Activated T-cell treated with anti-CD3 and anti-CD28 coated beads for 24 hours (primary cell): ENCODE measurements at regions not wholly inside any gene's neighbourhood (a gene's known extent, or its start where the extent isn't known, plus 50 kb on each side); places are given as distances from the start of the nearest gene placed in this dataset.
"Not testable (repeated sequence)": the region's sequence is repeated elsewhere in the genome, so short reads cannot be mapped to it uniquely, and the experiment has no call there.

ENCODE experiments used
- DNase-seq: peaks from one replicate; pipeline ENCODE4 v3.0.0-alpha.2; 2020; ENCODE audit warnings: low read depth

GRCh38 chr6:105522626-105523322 is 119.9 kb upstream of the PREP start:
- no peak for DNase-seq

DNA sequence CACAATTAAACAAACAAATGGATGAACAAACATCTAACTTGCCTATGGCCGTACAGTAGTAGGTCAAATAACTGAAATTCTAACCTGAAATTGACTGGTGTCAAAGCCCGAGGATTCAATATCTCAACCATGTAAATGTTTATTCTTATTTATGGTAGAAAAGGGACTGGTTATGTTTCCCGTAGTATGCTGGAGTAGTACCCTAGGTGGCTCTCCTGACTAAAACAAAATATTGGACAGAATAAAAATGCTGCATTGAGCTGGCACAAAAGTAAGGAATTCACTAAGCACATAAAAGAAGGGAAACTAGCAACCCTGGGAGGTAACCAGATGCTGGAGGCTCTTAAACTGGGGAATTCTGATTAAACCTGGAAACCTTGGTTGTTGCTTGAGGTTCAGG is 117.1 kb upstream of the PREP start:
- no peak for DNase-seq

GRCh38 chr6:105518993-105519392 is 116.1 kb upstream of the PREP start:
- DNase-seq = not testable (repeated sequence)

GRCh38 chr6:105515054-105515453 is 112.2 kb upstream of the PREP start:
- no peak for DNase-seq

DNA sequence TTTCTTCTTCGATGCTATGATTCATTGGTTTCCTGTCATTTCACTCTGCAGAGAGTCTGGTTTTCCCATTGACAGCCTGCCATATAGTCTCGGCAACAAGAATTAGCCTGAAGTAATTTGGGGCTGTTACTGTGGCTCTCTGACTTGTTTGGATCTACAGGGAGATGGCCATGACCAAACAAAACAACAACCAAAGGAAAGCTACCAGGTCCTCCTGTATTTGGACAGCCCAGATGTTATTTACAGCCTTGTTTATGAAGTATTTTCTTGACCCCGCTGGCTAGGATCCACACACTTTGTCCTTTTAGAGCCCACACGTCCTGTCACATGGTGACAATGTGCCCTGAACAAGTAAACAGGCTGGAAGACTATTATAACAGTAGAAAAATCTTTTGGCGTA is 111.4 kb upstream of the PREP start:
- no peak for DNase-seq

GRCh38 chr6:105511639-105512038 is 108.8 kb upstream of the PREP start:
- no peak for DNase-seq

- DNase-seq = no peak
These were observed 107.9 kb upstream of the PREP start for GRCh38 chr6:105510746-105511145.

- no peak for DNase-seq
These were observed 106.8 kb upstream of the PREP start for GRCh38 chr6:105509506-105510331.

DNA sequence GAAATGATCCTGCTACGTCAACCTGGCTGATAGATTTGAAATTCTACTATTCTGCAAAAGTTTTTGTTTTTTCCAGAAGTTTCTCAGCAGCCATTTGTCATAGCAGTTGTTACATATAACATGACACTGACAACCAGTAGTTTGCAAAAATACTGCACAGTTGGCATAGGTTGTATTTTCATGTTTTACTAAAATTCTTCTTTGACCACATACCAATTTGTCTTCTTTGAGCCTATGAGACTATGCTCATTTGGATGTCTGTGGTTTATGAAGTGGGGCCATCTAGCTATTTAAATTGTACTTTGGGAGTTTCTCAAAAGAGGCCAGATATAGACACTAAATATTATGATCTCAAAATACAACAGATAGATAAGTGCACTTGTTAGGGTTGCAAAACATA is 104.9 kb upstream of the PREP start:
- no peak for DNase-seq

- no peak for DNase-seq
These were observed 101.8 kb upstream of the PREP start for GRCh38 chr6:105504706-105505105.

- no peak for DNase-seq
These were observed 100.8 kb upstream of the PREP start for GRCh38 chr6:105503641-105504040.

- DNase-seq = no peak
These were observed 99.0 kb upstream of the PREP start for GRCh38 chr6:105501826-105502344.

GRCh38 chr6:105501246-105501645 is 98.4 kb upstream of the PREP start:
- DNase-seq = no peak

DNA sequence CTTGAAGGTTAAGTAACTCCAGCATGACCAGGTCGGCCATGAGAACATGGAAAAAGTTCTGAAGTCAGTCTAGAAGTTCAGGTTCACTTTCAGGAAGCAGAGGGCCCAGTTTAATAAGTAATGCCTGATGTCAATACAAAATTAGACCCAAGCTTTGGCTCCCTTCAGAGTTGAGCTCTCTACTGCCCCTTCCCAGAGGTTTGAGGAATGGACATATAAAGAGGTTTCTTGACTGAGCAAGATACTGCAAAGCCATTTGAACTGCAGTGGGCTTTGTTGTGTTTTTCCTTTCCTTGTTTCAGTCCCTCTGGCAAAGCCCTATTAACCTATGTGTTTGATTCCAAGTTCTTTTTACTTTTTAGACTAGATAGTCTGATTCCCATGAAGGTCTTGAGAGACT is 97.8 kb upstream of the PREP start:
- no peak for DNase-seq

DNA sequence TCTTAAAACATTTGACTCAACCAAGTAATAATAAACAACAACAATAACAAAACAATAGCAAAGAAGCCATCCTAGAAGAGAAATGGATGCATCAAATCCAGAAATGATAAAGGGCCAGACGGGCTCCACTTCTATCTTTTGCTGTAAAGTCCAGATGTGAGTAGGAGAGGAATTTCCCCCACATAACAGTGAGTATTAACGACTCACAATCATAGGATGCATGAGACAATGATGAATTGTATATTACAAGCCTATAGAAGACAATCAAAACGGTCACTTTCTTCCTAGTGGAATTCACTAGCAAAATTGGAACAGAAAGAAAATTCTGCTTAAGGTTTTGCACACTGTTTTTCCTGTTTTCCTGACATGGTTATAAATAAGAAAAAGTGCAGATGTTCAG is 97.0 kb upstream of the PREP start:
- DNase-seq = no peak

- no peak for DNase-seq
These were observed 96.4 kb upstream of the PREP start for GRCh38 chr6:105499136-105499870.

- DNase-seq = no peak
These were observed 94.7 kb upstream of the PREP start for GRCh38 chr6:105497549-105497948.

DNA sequence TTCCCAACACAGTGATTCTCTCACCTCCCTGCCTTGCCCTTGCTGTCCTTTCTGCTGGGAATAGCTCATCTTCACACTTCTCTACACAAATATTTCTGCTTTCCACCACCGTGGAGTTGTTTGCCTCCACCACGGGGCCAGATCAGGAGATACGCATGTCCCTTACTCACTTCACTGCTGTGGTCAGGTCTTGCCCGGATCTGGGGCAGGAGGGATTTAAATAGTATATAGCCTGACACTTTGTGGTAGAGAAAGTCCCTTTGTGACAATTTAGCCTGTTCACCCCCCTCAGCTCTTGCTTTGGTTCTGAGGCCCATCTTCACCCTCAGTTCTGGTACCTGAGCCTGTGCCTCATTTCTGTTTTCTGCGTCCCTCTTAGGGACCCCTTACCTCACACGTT is 92.6 kb upstream of the PREP start:
- no peak for DNase-seq

- no peak for DNase-seq
These were observed 91.8 kb upstream of the PREP start for GRCh38 chr6:105494688-105495087.

DNA sequence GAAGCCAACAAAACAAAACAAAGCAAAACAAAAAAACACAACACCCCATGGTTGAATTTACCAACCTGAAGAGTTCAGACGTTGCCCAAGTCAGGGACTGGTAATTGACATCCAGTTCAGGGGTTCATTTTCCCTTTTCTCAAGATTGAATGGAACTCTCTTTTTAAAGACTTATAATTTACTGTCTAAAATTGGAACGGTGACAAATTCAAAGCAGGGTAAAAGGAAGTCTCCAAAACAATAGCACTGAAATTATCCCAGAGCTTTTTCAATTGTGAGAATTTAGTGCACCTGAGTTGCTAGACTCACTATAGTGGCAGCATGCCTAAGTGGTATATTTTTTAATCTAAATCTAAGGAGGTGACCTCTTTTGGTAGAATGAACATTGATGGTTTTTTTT is 90.9 kb upstream of the PREP start:
- DNase-seq = no peak

DNA sequence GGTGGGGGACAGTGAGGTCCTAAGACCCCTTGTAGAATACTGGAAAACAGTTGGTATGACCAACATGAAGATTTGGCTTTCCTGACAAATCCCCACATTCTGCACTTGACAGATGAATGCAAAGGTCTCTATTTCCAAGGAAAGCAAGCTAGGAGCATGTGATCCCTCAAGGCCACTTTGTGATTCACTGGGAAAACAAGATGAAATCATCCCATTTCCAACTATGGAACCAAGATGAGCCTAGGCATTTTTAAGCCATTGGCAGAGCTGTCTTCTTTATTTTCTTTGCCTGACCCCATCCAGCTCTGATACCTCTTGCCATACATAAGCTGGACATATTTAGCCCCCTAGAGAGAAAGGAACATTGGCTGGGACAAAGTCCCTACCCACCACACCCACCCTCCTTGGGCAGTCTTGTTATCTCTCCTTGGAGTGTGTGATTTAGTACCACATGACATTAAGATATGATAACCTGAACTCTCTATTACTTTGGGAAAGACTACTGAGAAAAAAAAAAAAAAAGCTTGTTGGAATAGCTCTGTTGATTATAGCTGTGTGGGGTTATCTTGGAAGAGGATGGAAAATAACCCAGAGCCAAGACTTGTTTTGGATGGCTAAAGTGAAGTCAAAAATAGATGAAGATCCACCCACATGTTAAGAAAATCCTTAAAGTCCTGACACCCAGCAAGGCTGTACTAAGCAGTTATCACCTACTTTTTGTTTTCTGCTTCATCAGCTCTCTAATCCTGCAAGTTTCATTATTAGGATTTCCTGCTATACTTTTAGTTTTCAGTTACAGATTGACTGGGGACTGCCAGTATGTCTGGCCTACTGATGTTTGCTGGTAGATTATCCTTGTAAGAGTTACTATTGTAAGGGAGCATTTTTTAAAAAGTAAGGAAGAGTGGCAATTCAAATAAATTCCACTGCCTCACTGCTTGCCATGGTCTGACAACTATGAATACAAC is 90.1 kb upstream of the PREP start:
- DNase-seq = no peak

- no peak for DNase-seq
These were observed 86.3 kb upstream of the PREP start for GRCh38 chr6:105489216-105489530.
